ENCODE measurements at regions not wholly inside any gene's neighbourhood (a gene's known extent, or its start where the extent isn't known, plus 50 kb on each side); places are given as distances from the start of the nearest gene placed in this dataset.
"Not testable (repeated sequence)": the region's sequence is repeated elsewhere in the genome, so short reads cannot be mapped to it uniquely, and the experiment has no call there.

DNA sequence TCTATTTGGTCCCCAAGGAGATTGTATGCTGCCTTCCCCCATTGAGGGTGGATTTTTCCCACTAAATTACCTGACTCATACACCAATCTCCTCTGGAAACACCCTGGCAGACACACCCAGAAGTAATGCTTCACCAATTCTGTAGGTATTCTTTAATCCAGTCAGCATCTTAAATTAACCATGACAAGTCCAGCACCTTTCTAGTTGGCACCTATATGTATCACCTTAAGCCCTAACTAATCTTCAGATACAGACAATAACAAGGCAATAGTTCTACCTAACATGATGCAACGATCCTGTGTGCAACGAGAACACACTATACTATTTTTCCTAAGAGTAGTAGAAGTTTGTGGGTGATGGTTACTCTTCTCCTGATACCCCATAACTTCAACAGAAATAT, 473.3 kb upstream of the NPAP1 start:
- TF ChIP-seq, protein P1, sequence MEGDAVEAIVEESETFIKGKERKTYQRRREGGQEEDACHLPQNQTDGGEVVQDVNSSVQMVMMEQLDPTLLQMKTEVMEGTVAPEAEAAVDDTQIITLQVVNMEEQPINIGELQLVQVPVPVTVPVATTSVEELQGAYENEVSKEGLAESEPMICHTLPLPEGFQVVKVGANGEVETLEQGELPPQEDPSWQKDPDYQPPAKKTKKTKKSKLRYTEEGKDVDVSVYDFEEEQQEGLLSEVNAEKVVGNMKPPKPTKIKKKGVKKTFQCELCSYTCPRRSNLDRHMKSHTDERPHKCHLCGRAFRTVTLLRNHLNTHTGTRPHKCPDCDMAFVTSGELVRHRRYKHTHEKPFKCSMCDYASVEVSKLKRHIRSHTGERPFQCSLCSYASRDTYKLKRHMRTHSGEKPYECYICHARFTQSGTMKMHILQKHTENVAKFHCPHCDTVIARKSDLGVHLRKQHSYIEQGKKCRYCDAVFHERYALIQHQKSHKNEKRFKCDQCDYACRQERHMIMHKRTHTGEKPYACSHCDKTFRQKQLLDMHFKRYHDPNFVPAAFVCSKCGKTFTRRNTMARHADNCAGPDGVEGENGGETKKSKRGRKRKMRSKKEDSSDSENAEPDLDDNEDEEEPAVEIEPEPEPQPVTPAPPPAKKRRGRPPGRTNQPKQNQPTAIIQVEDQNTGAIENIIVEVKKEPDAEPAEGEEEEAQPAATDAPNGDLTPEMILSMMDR (conservative IDR thresholded peaks at IDR 0.05), result not testable (repeated sequence)
- TF ChIP-seq EZH2 (IDR thresholded peaks at IDR 0.05; ENCODE audit: low read depth), result not testable (repeated sequence)

Measured in PC-9 (cell line).